ENCODE measurements at regions not wholly inside any gene's neighbourhood (a gene's known extent, or its start where the extent isn't known, plus 50 kb on each side); places are given as distances from the start of the nearest gene placed in this dataset.

DNA sequence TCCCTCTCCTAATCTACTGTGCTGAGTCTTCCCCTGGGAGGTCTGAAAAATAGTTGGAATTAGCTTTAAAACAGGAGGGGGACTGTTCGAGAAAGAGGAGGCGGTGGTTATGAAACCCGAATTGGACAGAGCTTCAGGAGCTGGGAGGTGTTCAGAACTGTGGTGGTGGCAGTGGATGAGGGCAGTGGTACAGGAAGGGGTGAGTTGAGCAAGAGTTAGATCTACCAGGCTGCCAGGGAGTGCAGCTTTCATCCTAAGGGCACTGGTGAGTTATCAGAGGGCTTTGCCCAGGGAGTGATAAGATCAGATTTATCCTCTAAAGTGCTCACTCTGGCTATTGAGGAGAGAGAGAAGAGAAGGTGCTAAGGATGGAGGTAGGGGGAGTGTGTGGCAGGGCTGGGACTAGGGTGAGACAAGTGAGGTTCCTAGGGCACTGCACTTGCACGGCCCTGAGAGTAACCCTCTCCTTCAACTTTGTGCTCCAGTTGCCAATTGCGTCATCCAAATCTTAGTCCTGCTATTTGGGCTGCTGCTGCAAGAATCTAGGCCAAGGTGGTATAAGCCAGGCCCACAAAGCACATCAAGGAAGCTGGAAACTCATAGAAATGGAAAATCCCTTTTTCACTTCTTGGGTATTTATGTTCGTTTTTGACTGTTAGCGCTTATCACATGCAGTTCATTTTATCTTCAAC, 540.3 kb downstream of the XYLT1 start:
- TF ChIP-seq, protein P1, sequence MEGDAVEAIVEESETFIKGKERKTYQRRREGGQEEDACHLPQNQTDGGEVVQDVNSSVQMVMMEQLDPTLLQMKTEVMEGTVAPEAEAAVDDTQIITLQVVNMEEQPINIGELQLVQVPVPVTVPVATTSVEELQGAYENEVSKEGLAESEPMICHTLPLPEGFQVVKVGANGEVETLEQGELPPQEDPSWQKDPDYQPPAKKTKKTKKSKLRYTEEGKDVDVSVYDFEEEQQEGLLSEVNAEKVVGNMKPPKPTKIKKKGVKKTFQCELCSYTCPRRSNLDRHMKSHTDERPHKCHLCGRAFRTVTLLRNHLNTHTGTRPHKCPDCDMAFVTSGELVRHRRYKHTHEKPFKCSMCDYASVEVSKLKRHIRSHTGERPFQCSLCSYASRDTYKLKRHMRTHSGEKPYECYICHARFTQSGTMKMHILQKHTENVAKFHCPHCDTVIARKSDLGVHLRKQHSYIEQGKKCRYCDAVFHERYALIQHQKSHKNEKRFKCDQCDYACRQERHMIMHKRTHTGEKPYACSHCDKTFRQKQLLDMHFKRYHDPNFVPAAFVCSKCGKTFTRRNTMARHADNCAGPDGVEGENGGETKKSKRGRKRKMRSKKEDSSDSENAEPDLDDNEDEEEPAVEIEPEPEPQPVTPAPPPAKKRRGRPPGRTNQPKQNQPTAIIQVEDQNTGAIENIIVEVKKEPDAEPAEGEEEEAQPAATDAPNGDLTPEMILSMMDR (IDR thresholded peaks at IDR 0.05), result no peak
- TF ChIP-seq EZH2 (IDR thresholded peaks at IDR 0.05), result no peak

Data from neural progenitor cell (in vitro differentiated cells).